DLD1 (cell line): ENCODE measurements at regions not wholly inside any gene's neighbourhood (a gene's known extent, or its start where the extent isn't known, plus 50 kb on each side); places are given as distances from the start of the nearest gene placed in this dataset.
"Not testable (repeated sequence)": the region's sequence is repeated elsewhere in the genome, so short reads cannot be mapped to it uniquely, and the experiment has no call there.

Source experiments
- in situ Hi-C: cut with HindIII; loops from 2 replicates; pipeline ENCODE4 v1.10.0; 2017; ENCODE audit warnings: low sequenced_read_pairs

GRCh38 chr18:76722224-76723061 lies 99.9 kb upstream of the ZNF236 start:
- in situ Hi-C loops: no loop called here

- in situ Hi-C loops: no loop called here
Observed at GRCh38 chr18:76721207-76721996, 101.0 kb upstream of the ZNF236 start.

DNA sequence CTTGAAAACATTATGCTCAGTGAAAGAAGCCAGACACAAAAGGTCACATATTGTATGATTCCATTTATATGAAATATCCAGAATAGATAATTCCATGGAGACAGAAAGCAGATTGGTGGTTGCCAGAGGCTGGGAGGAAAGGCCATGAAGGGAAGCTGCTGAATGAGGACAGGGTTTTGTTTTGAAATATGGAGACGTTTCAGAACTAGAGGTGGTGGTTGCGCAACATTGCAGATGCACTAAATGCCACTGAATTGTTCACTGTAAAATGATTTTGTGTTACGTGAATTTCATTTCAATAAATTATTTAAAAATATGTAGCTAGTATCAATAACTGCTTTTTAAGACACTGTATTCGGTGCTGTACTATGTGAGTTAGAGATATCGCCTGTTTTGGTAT lies 101.7 kb upstream of the ZNF236 start:
- in situ Hi-C loops: no loop called here

GRCh38 chr18:76715012-76715610 lies 107.2 kb upstream of the ZNF236 start:
- in situ Hi-C loops: no loop called here

DNA sequence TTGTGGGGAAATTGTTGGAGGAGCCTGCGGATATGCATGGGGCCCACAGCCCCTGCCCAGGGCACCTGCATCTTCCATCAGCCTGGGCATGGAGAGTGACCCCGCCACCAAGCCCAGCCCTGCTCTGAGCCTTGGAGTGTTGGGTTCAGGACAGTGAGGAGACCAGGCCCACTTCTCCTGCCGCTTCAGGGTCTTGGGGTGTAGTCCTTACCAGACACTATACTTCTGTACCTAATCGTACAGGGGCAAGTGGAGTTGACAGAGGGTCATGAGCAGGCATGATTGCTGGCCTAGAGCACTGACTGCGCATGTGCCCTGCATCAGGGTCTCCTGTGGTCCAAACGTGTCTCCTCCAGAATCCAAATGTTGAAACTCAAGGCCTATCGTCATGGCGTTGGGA lies 108.9 kb upstream of the ZNF236 start:
- in situ Hi-C loops: no loop called here

DNA sequence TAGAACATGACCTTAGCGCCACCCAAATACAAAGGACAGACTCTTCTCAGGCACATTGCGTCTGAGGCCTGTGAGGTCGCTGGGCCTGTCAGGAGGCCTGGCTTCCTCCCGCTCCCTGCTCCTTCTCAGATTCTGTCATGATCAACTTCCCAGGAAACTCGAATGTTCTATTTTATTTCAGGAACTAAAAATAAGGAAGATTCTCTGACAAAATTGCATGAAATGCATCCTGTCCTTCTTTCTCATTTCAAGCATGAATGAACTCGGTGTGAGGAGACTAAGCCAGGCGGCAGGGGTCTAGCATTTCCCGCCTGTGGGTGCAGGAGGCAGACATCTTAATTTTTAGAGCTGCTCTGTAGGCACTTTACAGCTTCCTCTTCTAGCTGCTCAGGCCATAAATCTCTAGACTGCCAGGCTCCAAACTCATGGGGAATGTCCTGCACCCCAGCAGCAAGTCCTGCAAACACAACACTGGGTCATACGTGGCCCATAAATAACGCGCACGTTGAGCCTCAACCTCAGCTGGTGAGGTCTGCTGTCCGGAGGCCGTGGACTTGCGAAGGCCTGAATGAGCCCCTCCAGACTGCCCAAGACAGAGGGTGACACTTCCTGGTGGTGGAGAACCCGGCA lies 109.7 kb upstream of the ZNF236 start:
- in situ Hi-C loops: no loop called here

- in situ Hi-C loops: no loop called here
Observed at GRCh38 chr18:76710646-76711520, 111.5 kb upstream of the ZNF236 start.

DNA sequence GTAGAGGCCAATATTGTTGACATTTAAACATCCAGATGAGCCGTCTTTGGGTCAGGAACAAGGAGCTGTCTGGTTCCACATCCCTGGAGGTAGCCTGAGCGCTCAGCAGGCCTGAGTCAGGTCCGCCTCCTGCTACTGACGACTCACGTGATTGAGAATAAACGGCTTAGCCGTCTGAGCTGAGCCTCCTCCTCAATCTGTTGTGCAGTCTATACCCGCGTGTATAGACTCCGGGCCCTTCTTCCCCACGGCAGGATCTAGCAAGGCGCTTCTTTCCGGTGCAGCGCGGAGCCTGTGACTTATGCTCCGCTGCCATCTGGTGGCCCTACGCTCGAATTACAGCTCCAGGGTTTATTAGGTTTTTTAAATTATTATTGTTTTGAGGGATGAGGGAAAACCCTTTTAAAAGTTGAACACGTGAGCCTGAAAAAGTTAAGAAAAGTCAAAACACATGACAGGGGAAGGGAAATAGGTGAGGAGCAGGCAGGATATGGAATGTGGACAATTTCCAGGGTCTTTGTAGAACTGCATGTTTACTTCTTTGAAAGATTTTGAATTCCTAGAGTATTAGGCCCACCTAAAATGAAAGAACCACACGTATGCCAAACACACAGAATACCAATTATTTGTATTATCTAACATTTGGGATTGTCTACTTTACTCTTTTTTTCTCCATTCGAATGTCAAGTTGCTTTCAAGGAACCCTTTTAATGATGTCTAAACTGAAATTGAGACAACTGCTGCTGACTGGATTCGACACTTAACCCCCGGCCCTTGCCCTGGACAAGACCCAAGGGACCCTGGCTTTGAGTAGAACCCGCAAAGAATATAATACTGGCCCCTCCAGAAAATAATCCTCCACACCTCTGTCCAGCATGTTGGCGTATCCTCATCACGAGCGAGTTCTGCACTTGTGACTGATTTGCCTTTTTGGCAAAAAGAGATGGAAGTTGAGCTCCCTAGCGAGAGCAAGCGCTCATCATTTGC lies 112.4 kb upstream of the ZNF236 start:
- in situ Hi-C loops: no loop called here

DNA sequence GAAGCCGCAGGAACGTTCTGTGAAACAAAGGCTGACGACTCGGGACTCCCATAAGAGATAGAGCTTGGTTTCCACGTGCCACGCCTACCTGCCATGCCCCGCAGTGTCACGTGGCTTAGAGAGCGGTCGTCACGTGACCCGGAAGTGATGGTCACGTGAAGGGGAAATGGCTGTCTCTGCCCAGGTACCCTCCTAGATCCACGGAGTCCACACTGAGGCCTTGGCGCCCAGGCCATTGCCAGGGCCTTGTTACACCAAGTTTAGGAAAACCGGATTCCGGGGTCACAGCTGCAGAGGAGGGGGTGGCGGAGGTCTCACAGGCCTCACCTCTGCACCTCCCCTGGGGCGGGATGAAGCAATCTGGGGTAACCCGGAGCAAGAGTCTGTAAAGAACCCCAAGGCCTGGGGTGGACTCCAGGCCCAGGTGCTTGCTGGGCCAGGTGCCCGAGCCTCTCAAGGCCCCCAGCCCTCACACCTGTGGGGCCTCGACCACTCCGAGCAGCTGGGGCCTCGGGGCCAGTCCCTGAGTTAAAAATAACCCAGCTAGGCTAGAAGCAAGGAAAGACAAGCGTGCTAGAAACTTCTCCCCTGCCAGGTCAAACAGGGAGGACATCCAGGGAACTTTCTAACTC lies 113.5 kb upstream of the ZNF236 start:
- in situ Hi-C loops: no loop called here

DNA sequence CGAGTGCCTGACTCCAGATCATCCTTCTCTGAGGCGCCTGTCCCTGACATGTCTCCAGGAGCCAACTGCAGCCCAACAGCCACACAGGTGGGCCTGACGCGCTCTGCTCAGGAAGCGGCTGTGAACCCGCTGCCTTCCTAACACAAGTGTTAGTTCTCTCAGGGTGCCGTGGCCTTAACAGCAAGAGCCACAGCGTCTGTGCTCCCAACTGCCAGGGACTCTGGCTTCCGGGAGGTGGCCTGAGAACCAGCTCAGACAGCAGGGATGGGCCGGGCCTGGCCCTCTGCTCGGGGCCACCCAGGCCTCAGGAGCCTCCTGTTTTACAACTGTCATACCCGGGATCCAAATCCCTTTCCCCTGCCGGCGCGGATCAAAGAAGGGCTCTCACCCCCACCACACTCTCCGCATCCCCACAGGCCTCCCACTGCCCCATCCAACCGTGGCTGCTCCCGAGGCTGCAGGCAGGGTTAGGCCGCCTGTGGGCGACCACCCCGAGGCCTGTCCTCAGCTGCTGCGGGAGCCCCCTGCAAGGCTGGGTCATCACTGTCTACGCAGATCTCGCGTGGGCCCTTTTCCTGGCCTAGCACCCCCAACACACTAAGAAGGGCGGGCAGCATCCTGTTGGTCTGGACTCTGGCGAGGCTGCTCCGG lies 114.2 kb upstream of the ZNF236 start:
- in situ Hi-C loops: no loop called here

GRCh38 chr18:76707534-76707933 lies 114.8 kb upstream of the ZNF236 start:
- in situ Hi-C loops: no loop called here

DNA sequence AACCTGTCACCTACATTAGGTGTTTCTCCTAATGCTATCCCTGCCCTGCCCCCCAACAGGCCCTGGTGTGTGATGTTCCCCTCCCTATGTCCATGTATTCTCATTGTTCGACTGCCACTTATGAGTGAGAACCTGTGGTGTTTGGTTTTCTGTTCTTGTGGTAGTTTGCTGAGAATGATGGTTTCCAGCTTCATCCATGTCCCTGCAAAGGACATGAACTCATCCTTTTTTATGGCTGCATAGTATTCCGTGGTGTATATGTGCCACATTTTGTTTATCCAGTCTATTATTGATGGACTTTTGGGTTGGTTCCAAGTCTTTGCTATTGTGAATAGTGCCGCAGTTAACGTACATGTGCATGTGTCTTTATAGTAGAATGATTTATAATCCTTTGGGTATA lies 117.8 kb upstream of the ZNF236 start:
- in situ Hi-C loops: not testable (repeated sequence)

DNA sequence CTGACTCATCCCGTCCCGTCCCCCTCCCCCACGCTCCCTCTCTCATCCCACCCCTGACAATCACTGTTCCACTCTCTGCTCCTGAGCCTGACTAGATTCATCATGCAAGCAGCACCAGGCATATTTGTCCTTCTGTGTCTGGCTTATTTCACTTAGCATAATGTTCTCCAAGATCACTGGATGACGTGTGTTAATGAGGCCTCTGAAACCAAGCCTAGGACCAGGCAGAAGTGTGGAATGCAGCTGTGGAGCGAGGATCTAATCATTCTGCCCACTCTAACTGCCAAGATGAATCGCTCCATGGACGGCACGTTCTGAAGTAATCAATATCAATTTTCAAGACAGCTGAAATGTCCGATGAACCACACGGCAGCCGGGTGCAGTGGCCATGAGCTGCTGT lies 122.4 kb upstream of the ZNF236 start:
- in situ Hi-C loops: loop anchor here (10.0 to 25.0 kb wide), 2 partner anchors 55 to 313 kb away; no protein-coding TSS in a partner anchor

DNA sequence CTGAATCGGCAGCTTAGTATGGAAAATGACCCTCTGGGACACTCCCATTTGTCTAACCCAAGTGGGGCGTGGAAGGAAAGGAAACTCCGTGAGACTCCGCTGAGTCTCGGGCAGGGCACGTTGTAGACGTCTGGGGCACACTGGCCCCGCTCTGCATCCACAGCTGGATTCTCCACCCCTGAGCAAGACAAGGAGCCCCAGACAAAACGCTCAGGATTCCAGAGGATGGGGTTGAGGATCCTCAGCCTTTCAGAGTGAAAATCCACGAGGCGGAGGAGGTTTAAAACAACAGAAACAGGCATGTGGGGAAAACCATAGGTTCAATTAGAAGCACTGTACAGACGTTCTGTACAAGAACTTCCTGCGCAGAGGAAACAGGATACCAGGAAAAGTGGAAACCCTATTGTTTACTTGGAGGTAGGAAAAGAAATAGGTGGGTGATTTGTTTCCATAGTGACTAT lies 124.9 kb upstream of the ZNF236 start:
- in situ Hi-C loops: loop anchor here (10.0 to 25.0 kb wide), 2 partner anchors 57 to 310 kb away; no protein-coding TSS in a partner anchor

GRCh38 chr18:76691800-76692199 lies 130.6 kb upstream of the ZNF236 start:
- in situ Hi-C loops: loop anchor here (10.0 to 25.0 kb wide), 2 partner anchors 63 to 304 kb away; no protein-coding TSS in a partner anchor

DNA sequence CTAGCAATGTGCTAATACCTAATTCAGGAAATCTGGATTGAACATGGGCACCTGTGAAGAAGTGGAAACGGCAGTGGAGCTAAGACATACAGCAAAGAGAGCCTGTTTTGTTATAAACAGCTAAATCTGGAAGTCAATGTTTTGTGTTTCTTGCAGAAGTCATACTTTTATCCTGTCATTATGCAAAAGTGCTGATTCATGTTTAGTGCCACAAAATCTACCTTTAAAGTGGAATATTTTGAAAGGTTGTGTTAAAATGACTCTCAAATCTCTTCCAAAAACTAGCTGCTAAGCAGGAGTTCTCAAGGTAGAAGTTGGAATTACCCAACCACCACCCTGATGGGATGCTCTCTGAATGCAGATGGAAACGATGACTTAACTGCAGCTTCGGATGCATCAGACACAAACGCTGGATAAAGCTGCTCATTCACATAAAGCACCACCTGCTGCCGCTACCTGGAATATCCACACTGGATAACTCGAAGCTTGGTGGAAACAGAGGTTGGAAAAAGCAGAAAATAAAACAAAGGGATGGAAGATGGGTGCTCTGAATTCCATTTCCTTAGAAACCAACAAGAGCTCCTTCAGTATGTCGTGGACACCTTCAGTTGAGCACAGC lies 132.6 kb upstream of the ZNF236 start:
- in situ Hi-C loops: loop anchor here (10.0 to 25.0 kb wide), 2 partner anchors 65 to 302 kb away; no protein-coding TSS in a partner anchor
